HG03565 (cell line): ENCODE measurements at regions not wholly inside any gene's neighbourhood (a gene's known extent, or its start where the extent isn't known, plus 50 kb on each side); places are given as distances from the start of the nearest gene placed in this dataset.

Source experiments
- ATAC-seq: cut with Tn5 transposase; IDR thresholded peaks from one replicate; pipeline ENCODE4 v1.9.1; 2021; ENCODE audit warnings: mild to moderate bottlenecking, moderate library complexity; ENCODE audit not compliant: unreplicated experiment

- no peak for ATAC-seq
Measured at GRCh38 chr3:182190056-182190455, 478.3 kb downstream of the SOX2 start.

GRCh38 chr3:182198345-182198744 is 486.6 kb downstream of the SOX2 start:
- ATAC-seq, result no peak

DNA sequence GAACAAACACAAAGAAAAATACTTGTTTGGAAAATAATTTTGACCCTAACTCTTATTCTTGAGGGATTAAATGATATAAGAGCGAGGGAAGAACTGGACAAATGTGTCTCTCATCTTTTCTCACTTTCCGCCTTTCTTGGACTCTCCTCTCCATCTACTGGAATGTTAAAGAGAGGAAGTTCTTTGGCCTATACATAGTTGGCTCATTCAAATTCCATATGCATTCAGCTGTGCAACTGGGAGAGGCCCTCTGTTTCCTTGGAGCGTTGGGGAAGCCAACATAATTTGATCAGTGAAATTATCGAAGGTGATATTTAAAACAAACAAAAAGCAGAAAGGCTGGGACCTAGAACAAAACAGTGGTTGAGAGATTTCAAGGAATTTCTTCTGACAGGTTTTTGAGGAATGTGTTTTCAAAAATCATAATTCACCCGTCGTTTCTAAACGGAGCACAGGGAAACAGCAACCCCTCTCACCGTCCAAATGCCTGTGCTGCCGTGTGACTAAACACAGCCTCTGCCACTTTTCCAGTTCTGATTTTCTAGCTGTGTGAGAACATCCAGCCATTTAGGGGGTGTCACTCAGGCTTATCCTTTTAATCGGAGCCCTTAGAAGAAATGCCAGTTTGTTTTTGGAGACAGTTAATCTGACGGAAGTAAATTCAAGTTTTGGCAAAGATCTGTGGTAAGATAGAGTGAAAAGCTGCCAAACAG is 489.9 kb downstream of the SOX2 start:
- ATAC-seq, result no peak

GRCh38 chr3:182212479-182213076 is 500.9 kb downstream of the SOX2 start:
- ATAC-seq, result no peak

- ATAC-seq, result no peak
Measured at GRCh38 chr3:182214416-182214815, 502.7 kb downstream of the SOX2 start.

GRCh38 chr3:182215881-182216280 is 504.2 kb downstream of the SOX2 start:
- no peak for ATAC-seq

GRCh38 chr3:182216311-182216970 is 504.7 kb downstream of the SOX2 start:
- ATAC-seq, result no peak

DNA sequence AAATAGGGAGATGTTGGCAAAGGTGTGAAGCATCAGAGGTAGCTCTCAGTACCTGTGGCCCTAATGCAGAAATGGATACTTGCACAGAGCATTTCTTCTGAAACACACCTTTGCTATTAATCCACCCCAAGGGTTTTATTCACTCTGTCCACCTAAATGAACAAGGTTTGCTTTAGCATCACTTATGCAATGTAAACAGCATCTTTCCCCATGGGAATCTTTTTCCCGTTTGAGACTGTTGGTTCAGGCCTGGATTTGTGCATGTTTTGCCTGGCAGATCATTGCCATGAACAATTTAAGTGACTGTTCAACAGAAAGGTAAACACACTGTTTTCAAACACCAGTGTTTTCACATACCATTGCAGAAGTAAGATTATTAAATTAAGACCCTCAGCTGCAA is 508.3 kb downstream of the SOX2 start:
- ATAC-seq, result no peak

GRCh38 chr3:182220471-182220870 is 508.7 kb downstream of the SOX2 start:
- no peak for ATAC-seq

DNA sequence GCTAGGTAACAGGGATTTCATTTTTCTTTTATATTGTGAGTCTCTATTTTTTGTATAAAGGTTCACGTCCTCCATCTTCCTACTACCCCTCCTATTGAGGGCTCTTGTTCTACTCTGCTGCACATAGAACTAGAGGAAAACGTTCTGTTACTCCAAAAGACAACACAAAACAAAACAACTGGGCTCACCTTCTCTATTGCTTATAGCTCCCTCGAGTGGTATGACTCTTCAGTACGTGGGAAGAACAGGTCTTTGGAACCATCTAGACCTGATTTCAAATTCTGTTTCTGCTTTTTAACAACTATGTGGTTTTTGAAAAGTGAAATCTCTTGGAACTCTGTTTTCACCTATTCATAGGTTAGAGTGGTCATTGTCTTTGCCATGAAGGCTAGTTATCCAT is 515.3 kb downstream of the SOX2 start:
- ATAC-seq, result no peak

- ATAC-seq, result no peak
Measured at GRCh38 chr3:182233405-182233804, 521.7 kb downstream of the SOX2 start.

DNA sequence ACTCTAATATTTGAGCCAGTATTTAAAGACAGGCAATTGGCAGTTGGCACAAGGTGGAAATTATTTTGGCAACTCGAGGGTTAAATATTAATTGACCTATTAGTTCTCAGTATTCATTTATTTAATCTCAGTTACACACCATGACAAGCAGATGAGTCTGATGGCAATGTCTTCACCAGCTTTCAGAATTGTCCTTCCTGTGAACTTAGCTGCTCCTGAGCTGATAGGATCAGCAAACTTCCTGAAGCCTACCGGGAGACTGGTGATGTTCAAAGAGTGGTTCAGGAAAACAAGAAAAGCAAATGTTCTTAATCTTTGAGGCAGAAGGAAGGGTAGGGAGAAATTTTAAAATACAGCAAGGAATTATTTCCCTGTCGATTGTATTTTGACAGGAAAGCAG is 522.2 kb downstream of the SOX2 start:
- no peak for ATAC-seq

DNA sequence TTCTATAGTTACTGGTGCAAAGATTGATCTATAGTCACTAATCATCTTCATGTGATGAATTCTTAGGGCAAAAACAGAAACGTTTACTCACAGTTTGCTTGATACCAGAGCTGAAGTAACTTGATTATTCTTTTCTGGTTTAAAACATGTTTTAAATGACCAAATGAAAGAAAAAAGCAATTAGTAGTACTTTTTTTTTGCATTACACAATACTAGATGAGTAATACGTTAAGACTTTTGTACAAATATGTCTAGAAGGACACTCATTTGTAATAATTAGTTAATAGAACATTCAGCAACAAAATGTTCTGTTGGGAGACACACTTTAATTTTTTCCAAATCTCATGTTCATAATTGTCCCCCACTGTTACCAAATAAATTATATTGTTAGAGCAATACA is 523.2 kb downstream of the SOX2 start:
- ATAC-seq, result no peak

DNA sequence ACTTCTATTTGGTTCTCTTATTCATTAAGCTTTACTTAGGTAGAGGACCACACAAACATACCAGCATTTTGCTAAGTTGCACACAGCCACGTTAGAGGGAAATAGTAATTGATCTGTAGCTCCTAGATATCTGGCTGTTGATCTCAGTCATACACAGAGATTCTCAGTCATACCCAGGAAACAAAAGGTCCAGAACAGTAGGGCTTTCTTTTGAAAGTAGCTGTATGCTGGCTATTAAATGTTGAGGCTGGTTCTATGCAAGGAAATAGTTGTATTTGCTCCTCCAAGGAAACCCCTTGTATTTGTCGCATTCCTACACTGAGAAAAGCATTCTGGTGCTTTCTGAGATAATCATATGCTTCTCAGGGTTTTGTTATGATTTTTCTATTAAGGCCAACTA is 523.8 kb downstream of the SOX2 start:
- ATAC-seq, result no peak

- no peak for ATAC-seq
Measured at GRCh38 chr3:182238126-182238525, 526.4 kb downstream of the SOX2 start.

DNA sequence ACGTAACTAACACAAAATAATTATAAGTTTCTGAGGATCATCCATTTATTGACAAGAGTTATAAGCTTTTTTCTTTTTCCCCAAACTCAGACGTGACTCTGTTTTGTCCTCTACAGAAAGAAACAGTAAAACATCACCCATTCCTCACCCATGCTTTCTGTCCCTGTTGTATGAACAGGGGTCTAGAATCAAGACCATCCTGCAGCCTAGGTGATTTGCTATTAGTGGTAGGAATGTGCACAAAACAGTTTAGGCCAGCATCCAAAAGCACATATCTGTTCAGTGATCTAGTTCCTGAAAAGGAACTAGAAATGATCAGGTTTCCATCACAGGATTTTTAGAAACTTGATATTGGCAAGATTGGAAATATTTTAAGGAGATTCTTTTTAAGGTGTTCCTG is 527.6 kb downstream of the SOX2 start:
- ATAC-seq, result no peak

DNA sequence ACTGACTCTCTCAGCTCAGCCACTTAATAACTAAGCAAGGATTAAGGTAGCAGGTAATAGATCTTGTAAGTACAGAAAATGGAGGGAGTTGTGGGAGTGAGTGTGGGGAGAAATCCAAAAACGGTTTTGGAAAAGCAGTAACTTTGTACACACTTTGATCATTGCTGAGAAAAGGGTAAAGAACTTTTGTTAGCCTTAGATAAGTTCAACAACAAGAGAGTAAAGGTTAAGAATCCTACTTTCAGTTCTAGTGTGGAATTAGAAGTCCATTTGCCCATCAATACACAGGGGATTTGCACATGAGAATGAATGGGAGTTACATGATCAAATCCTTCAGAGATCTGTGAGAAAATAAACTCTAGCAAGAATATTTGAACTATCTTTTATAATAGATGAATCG is 528.7 kb downstream of the SOX2 start:
- no peak for ATAC-seq

- ATAC-seq, result no peak
Measured at GRCh38 chr3:182241196-182241765, 529.6 kb downstream of the SOX2 start.

GRCh38 chr3:182241766-182242488 is 530.2 kb downstream of the SOX2 start:
- ATAC-seq, result no peak

DNA sequence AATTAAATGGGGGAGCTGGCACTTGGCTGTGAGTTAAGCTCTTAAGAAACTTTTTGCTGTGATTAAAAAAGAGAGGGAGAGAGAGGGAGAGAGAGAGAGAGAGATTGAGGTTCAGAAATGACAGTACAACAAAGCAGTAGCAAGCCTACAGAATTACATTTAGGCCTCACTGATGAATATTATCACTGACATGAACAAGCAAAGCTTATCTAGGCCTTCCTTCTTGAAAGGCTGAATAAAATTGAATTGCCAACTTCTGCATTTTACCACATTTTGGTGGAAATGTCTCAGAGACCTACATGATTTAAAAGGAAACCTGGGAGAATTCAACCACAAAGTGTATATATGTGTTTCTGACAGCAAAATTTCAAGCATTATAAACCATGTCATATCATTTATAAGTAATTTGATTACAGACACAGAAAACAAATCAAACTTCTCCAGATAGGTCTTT is 530.8 kb downstream of the SOX2 start:
- ATAC-seq, result no peak

- no peak for ATAC-seq
Measured at GRCh38 chr3:182243625-182244024, 531.9 kb downstream of the SOX2 start.
